SK-N-SH (cell line): ENCODE measurements at regions not wholly inside any gene's neighbourhood (a gene's known extent, or its start where the extent isn't known, plus 50 kb on each side); places are given as distances from the start of the nearest gene placed in this dataset.

Experiments used
- CTCF ChIA-PET: fragments of 300-600, 350-600 bp; formaldehyde crosslinking; extraction: SDS; loops from one replicate; lab custom pipeline; 2021; lab: Yijun Ruan, JAX
- POLR2A ChIA-PET: fragments of 350-600 bp; sonication (Branson Sonifier 250); formaldehyde crosslinking; extraction: SDS; loops from one replicate; lab custom pipeline; 2020; ENCODE audit warnings: antibody characterized with exemption, inconsistent platforms; lab: Yijun Ruan, JAX
- DNase-seq: peaks from one replicate; pipeline ENCODE4 v3.0.0; 2012
- H2AFZ ChIP-seq: fragments of 200-600 bp; sonication (generic); 2 replicates; pipeline ENCODE4 v1.8.1; 2016; ENCODE audit warnings: antibody characterized with exemption, mild to moderate bottlenecking, low read depth
- H3F3A ChIP-seq: fragments of 200-600 bp; sonication (generic); replicated peaks from 2 replicates; pipeline ENCODE3; 2016; ENCODE audit warnings: antibody characterized with exemption, mild to moderate bottlenecking; ENCODE audit not compliant: insufficient read depth
- H3K27ac ChIP-seq, 2 experiments: fragments of 200-500 bp in 1 of 2; fragments of 200-600 bp in 1 of 2; sonication (Bioruptor generic) in 1 of 2; sonication (generic), shearing (Covaris generic) in 1 of 2; 2 replicates each; pipeline versions ENCODE4 v1.5.1 to v1.6.1; 2014 to 2016; ENCODE audit warnings: low read depth in 2 of 2, inconsistent platforms in 1 of 2, low read length in 1 of 2, mild to moderate bottlenecking in 1 of 2, mixed read lengths in 1 of 2
- H3K27me3 ChIP-seq: fragments of 200-600 bp; sonication (generic), shearing (Covaris generic); 2 replicates; pipeline ENCODE4 v1.6.1; 2016; ENCODE audit warnings: mixed run types; ENCODE audit not compliant: insufficient read depth
- H3K36me3 ChIP-seq, 2 experiments: fragments of 200-500 bp in 1 of 2; fragments of 200-600 bp in 1 of 2; sonication (Bioruptor generic) in 1 of 2; sonication (generic) in 1 of 2; replicated peaks in 1 of 2; 2 replicates each; pipeline versions ENCODE3 to v1.5.1; 2014 to 2016; ENCODE audit warnings: low read length in 1 of 2, mild to moderate bottlenecking in 1 of 2; ENCODE audit not compliant: insufficient read depth in 2 of 2, control insufficient read depth in 1 of 2
- H3K4me1 ChIP-seq, 2 experiments: fragments of 200-500 bp in 1 of 2; fragments of 200-600 bp in 1 of 2; sonication (Bioruptor generic) in 1 of 2; sonication (generic), shearing (Covaris generic) in 1 of 2; 2 replicates each; pipeline versions ENCODE4 v1.5.1 to v1.6.1; 2014 to 2016; ENCODE audit warnings: low read depth in 1 of 2, low read length in 1 of 2, mixed run types in 1 of 2; ENCODE audit not compliant: insufficient read depth in 2 of 2, control insufficient read depth in 1 of 2
- H3K4me2 ChIP-seq: fragments of 200-600 bp; sonication (generic), shearing (Covaris generic); 2 replicates; pipeline ENCODE4 v1.6.1; 2017; ENCODE audit warnings: mixed run types
- H3K4me3 ChIP-seq, 2 experiments: fragments of 200-500 bp in 1 of 2; fragments of 200-600 bp in 1 of 2; sonication (Bioruptor generic) in 1 of 2; sonication (generic), shearing (Covaris generic) in 1 of 2; 2 replicates each; pipeline versions ENCODE4 v1.5.1 to v1.8.1; 2014 to 2016; ENCODE audit warnings: low read depth in 2 of 2, inconsistent platforms in 1 of 2, low read length in 1 of 2, mild to moderate bottlenecking in 1 of 2, mixed read lengths in 1 of 2, moderate library complexity in 1 of 2
- H3K79me2 ChIP-seq: fragments of 200-600 bp; sonication (generic); 2 replicates; pipeline ENCODE4 v1.8.1; 2017; ENCODE audit warnings: mild to moderate bottlenecking; ENCODE audit not compliant: insufficient read depth
- H3K9ac ChIP-seq: fragments of 200-600 bp; sonication (generic); 2 replicates; pipeline ENCODE4 v1.6.1; 2017; ENCODE audit warnings: mixed run types
- H3K9me2 ChIP-seq: fragments of 200-600 bp; sonication (generic); 2 replicates; pipeline ENCODE4 v1.6.1; 2017; ENCODE audit warnings: mixed run types
- H3K9me3 ChIP-seq: fragments of 200-600 bp; sonication (generic); 2 replicates; pipeline ENCODE4 v1.6.1; 2017; ENCODE audit warnings: mixed run types, mild to moderate bottlenecking, moderate library complexity
- H4K20me1 ChIP-seq: fragments of 200-600 bp; sonication (generic); 2 replicates; pipeline ENCODE4 v1.6.1; 2017; ENCODE audit warnings: mild to moderate bottlenecking, mixed run types; ENCODE audit not compliant: insufficient read depth
- ELF1 ChIP-seq: IDR thresholded peaks from 2 replicates; pipeline ENCODE4 v1.4.0; 2012
- EZH2phosphoT487 ChIP-seq: fragments of 200-600 bp; sonication (generic); IDR thresholded peaks from 2 replicates; pipeline ENCODE4 v1.6.1; 2017; ENCODE audit warnings: low read depth, mixed run types, mild to moderate bottlenecking, antibody characterized with exemption, moderate library complexity, borderline replicate concordance
- FOXM1 ChIP-seq: IDR thresholded peaks from 2 replicates; pipeline ENCODE4 v1.4.0; 2012; ENCODE audit warnings: low read depth, mild to moderate bottlenecking
- MEF2A ChIP-seq: IDR thresholded peaks from 2 replicates; pipeline ENCODE4 v1.4.0; 2012; ENCODE audit warnings: low read depth, borderline replicate concordance
- RAD21 ChIP-seq: IDR thresholded peaks from 2 replicates; pipeline ENCODE4 v1.6.1; 2012; ENCODE audit warnings: mild to moderate bottlenecking, low read length
- RCOR1 ChIP-seq: fragments of 150-350 bp; IDR thresholded peaks from 2 replicates; pipeline ENCODE4 v1.6.1; 2017; ENCODE audit warnings: antibody characterized with exemption, low read length
- SMC3 ChIP-seq: IDR thresholded peaks from 2 replicates; pipeline ENCODE4 v1.6.1; 2012; ENCODE audit warnings: low read depth, low read length, improper control_type of control experiment
- TCF12 ChIP-seq: IDR thresholded peaks from 2 replicates; pipeline ENCODE4 v1.4.0; 2012
- WGBS: methylation state at CpG from one replicate; pipeline ENCODE4 v1.1.6; 2017; ENCODE audit warnings: low lambda C conversion rate; 5-methylcytosine and 5-hydroxymethylcytosine counted together
- TF ChIP-seq, protein P1 (sequence below): IDR thresholded peaks from 2 replicates; pipeline ENCODE4 v1.4.0; 2012; ENCODE audit warnings: low read depth, borderline replicate concordance
- TF ChIP-seq, protein P2 (sequence below): fragments of 200-600 bp; sonication (generic); IDR thresholded peaks from 2 replicates; pipeline ENCODE4 v1.6.1; 2017; ENCODE audit warnings: antibody characterized with exemption, mild to moderate bottlenecking, moderate library complexity

DNA sequence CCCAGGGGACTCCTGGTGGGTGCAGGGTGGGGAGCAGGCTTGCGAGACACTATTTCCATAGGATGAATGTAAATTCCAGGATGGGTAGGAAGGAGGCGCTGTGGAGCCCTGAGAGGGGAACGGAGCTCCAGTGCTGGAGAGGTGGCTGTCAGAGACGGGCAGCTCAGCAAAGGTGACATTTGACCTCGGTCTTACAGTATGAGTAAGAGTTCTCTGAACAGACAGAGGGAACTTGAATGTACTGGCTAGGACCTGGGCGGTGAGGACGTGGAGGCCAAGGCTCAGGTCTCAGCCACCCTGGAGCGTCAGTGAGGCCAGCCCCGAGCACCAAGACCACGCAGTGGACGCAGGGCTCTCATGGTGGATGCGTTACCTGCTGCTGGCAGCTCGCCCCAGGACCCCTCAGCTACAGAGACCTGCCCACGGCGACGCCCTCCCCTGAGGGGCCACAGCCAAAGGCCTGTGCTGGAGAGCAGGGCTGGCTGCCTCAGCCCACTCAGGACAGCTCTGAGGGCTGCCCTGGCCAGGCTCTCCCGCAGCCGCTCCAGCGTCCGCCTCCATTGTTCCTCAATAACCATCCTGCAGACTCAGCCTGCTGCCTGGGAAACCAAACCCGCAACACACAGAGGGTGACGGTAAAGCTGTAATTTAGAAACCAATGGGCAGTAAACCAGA lies 65.9 kb upstream of the TNRC6C start:
- H3K27me3 ChIP-seq, result peaks cover 2% of the 10 kb centered on the region; the same call in 1 of the 2 replicates
- no peak overlapping the region for H3K9ac ChIP-seq
- no peaks in the 10 kb centered on the region for H3K36me3 ChIP-seq
- H3K4me3 ChIP-seq, result 0 out of 4 replicates have a peak overlapping the region, but pooled peaks of 1 of the 2 experiments have one; percentile 27
- TF ChIP-seq SMC3 (peak; percentile 23; the same call in 1 of the 2 replicates), MEF2A (no peak), TCF12 (no peak), RAD21 (peak; percentile 40; the same call in 1 of the 2 replicates), ELF1 (no peak)
- TF ChIP-seq, protein P1, sequence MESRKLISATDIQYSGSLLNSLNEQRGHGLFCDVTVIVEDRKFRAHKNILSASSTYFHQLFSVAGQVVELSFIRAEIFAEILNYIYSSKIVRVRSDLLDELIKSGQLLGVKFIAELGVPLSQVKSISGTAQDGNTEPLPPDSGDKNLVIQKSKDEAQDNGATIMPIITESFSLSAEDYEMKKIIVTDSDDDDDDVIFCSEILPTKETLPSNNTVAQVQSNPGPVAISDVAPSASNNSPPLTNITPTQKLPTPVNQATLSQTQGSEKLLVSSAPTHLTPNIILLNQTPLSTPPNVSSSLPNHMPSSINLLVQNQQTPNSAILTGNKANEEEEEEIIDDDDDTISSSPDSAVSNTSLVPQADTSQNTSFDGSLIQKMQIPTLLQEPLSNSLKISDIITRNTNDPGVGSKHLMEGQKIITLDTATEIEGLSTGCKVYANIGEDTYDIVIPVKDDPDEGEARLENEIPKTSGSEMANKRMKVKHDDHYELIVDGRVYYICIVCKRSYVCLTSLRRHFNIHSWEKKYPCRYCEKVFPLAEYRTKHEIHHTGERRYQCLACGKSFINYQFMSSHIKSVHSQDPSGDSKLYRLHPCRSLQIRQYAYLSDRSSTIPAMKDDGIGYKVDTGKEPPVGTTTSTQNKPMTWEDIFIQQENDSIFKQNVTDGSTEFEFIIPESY, result no peak
- TF ChIP-seq, protein P2, sequence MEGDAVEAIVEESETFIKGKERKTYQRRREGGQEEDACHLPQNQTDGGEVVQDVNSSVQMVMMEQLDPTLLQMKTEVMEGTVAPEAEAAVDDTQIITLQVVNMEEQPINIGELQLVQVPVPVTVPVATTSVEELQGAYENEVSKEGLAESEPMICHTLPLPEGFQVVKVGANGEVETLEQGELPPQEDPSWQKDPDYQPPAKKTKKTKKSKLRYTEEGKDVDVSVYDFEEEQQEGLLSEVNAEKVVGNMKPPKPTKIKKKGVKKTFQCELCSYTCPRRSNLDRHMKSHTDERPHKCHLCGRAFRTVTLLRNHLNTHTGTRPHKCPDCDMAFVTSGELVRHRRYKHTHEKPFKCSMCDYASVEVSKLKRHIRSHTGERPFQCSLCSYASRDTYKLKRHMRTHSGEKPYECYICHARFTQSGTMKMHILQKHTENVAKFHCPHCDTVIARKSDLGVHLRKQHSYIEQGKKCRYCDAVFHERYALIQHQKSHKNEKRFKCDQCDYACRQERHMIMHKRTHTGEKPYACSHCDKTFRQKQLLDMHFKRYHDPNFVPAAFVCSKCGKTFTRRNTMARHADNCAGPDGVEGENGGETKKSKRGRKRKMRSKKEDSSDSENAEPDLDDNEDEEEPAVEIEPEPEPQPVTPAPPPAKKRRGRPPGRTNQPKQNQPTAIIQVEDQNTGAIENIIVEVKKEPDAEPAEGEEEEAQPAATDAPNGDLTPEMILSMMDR, result peak; percentile 55
- H3K9me3 ChIP-seq, result no peaks in the 10 kb centered on the region
- no peaks in the 10 kb centered on the region for H3F3A ChIP-seq
- H2AFZ ChIP-seq, result no peak overlapping the region
- 82% methylated on average over 17 of the region's 22 CpGs for WGBS
- ChIA-PET POLR2A (interaction anchor here (0.7 to 1.2 kb wide), 4 partner anchors 12 to 66 kb away, joined by 3 to 4 read pairs (median 4); partner anchors contain the start of gene TNRC6C), CTCF (interaction anchor here (0.6 to 3.1 kb wide), 17 partner anchors 8 to 345 kb away, joined by 3 to 20 read pairs (median 4); partner anchors contain the start of gene TNRC6C)
- no peak overlapping the region for H3K4me2 ChIP-seq
- peak; percentile 77 for DNase-seq
- no peaks in the 10 kb centered on the region for H3K9me2 ChIP-seq
- H3K79me2 ChIP-seq, result no peaks in the 10 kb centered on the region
- peaks cover 0 to 3% of the 10 kb centered on the region in 2 experiments; a peak in 1 of 4 replicates for H3K4me1 ChIP-seq
- H4K20me1 ChIP-seq, result no peaks in the 10 kb centered on the region
- H3K27ac ChIP-seq, result no peak overlapping the region

DNA sequence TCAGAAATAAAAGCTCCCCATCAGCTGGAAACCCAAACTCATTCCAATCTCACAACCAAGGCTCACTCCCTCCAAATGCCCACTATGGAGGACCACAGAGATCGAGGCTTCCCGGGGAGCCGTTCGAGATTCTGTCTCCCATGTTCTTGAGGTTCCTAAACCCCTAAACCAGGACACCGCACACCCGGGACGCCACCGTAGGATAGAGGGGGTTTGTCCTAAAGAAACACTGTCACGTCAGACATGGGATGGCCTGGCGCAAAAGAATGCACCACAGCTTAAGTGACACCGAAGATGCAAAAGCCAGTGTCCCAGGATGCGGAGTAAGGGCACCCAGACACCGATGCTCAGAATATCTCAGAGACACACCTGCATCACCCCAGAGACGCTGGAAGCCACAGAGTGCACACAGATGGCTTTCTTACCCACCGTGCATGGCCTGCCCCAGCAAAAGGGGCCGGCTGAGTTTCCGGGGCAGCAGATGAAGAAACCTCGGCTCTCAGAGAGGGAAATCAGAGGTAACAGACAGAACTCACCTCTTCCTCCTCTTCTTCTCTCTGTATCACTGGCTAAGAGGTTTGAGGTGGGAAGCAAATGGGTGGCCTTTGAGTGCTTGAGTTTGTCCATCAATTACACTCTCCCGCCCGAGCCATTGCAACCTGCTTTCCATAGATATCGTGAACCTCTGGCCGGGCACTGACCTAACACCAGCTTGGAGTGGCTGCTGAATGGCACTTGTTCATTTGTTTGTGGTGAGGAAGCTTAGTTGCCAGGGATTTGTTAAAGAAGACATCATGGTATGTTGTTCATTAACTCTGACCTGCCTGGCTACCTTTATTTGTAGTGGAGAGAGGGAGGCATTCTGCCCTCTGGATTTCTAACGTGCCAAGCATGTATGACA lies 65.1 kb upstream of the TNRC6C start:
- POLR2A ChIA-PET, result interaction anchor here (0.7 to 1.2 kb wide), 4 partner anchors 12 to 65 kb away, joined by 3 to 4 read pairs (median 3); partner anchors contain the start of gene TNRC6C
- Histone ChIP-seq H3K27me3 (peaks cover 10% of the 10 kb centered on the region; the same call in 1 of the 2 replicates), H4K20me1 (no peaks in the 10 kb centered on the region), H3K9me3 (no peaks in the 10 kb centered on the region), H3K9ac (no peak overlapping the region), H3K9me2 (no peaks in the 10 kb centered on the region), H3K79me2 (no peaks in the 10 kb centered on the region), H3K27ac (no peak overlapping the region), H3K4me2 (no peak overlapping the region), H3K4me3 (no peak overlapping the region), H2AFZ (no peak overlapping the region), H3F3A (no peaks in the 10 kb centered on the region), H3K36me3 (no peaks in the 10 kb centered on the region), H3K4me1 (no peaks in the 10 kb centered on the region; a peak in 1 of 4 replicates)
- DNase-seq, result no peak
- 82% methylated on average over 19 of the region's 23 CpGs for WGBS
- no peak for TF ChIP-seq EZH2phosphoT487
- no peak for TF ChIP-seq SMC3
- no peak for TF ChIP-seq FOXM1
- no peak for TF ChIP-seq RCOR1
- CTCF ChIA-PET, result interaction anchor here (0.7 to 3.1 kb wide), 17 partner anchors 9 to 184 kb away, joined by 3 to 20 read pairs (median 5); partner anchors contain the start of gene TNRC6C
